ENCODE measurements at regions not wholly inside any gene's neighbourhood (a gene's known extent, or its start where the extent isn't known, plus 50 kb on each side); places are given as distances from the start of the nearest gene placed in this dataset.

- CTCF ChIA-PET, result interaction anchor here (1.0 kb wide), 1 partner anchor 16 kb away, joined by 3 read pairs; no protein-coding TSS in a partner anchor
- H3K4me3 ChIP-seq (ENCODE audit: low read depth, low read length), result no peak overlapping the region
These were observed 420.5 kb downstream of the KLF5 start for GRCh38 chr13:73479351-73479750.

GRCh38 chr13:73477441-73477840 is 418.6 kb downstream of the KLF5 start:
- Histone ChIP-seq H3K27me3 (ENCODE audit: control insufficient read depth, insufficient read depth, low read length) (no peaks in the 10 kb centered on the region), H3K36me3 (ENCODE audit: control insufficient read depth, insufficient read depth, low read length) (no peaks in the 10 kb centered on the region), H3K4me3 (ENCODE audit: low read depth, low read length) (no peak overlapping the region)
- DNase-seq (ENCODE audit: low read depth), result no peak
- ChIA-PET POLR2A (no interaction called here), CTCF (no interaction called here)
- TF ChIP-seq CTCF (IDR thresholded peaks at IDR 0.05; ENCODE audit: insufficient read depth, low read depth, low read length), result no peak

More at GRCh38 chr13:73479351-73479750, 420.5 kb downstream of the KLF5 start:
- H3K27me3 ChIP-seq (ENCODE audit: control insufficient read depth, insufficient read depth, low read length), result no peaks in the 10 kb centered on the region
- POLR2A ChIA-PET, result no interaction called here
- DNase-seq (ENCODE audit: low read depth), result no peak
- H3K36me3 ChIP-seq (ENCODE audit: control insufficient read depth, insufficient read depth, low read length), result no peaks in the 10 kb centered on the region
- TF ChIP-seq CTCF (IDR thresholded peaks at IDR 0.05; ENCODE audit: insufficient read depth, low read depth, low read length), result no peak

GRCh38 chr13:73473016-73473415 is 414.2 kb downstream of the KLF5 start:
- Histone ChIP-seq H3K4me3 (ENCODE audit: low read depth, low read length) (no peak overlapping the region), H3K36me3 (ENCODE audit: control insufficient read depth, insufficient read depth, low read length) (no peaks in the 10 kb centered on the region), H3K27me3 (ENCODE audit: control insufficient read depth, insufficient read depth, low read length) (no peaks in the 10 kb centered on the region)
- no peak for DNase-seq (ENCODE audit: low read depth)
- TF ChIP-seq CTCF (IDR thresholded peaks at IDR 0.05; ENCODE audit: insufficient read depth, low read depth, low read length), result no peak
- ChIA-PET CTCF (no interaction called here), POLR2A (no interaction called here)

GRCh38 chr13:73467125-73467524 is 408.3 kb downstream of the KLF5 start:
- TF ChIP-seq CTCF (IDR thresholded peaks at IDR 0.05; ENCODE audit: insufficient read depth, low read depth, low read length), result no peak
- CTCF ChIA-PET, result no interaction called here
- Histone ChIP-seq H3K36me3 (ENCODE audit: control insufficient read depth, insufficient read depth, low read length) (no peaks in the 10 kb centered on the region), H3K27me3 (ENCODE audit: control insufficient read depth, insufficient read depth, low read length) (no peaks in the 10 kb centered on the region), H3K4me3 (ENCODE audit: low read depth, low read length) (no peak overlapping the region)
- POLR2A ChIA-PET, result no interaction called here
- DNase-seq (ENCODE audit: low read depth), result no peak

- POLR2A ChIA-PET, result no interaction called here
- no peak for TF ChIP-seq CTCF (IDR thresholded peaks at IDR 0.05; ENCODE audit: insufficient read depth, low read depth, low read length)
- Histone ChIP-seq H3K27me3 (ENCODE audit: control insufficient read depth, insufficient read depth, low read length) (no peaks in the 10 kb centered on the region), H3K36me3 (ENCODE audit: control insufficient read depth, insufficient read depth, low read length) (no peaks in the 10 kb centered on the region), H3K4me3 (ENCODE audit: low read depth, low read length) (no peak overlapping the region)
- CTCF ChIA-PET, result no interaction called here
- DNase-seq (ENCODE audit: low read depth), result no peak
These were observed 407.8 kb downstream of the KLF5 start for GRCh38 chr13:73466561-73466960.
